Prostate gland (tissue), 2 donors: ENCODE measurements at regions not wholly inside any gene's neighbourhood (a gene's known extent, or its start where the extent isn't known, plus 50 kb on each side); places are given as distances from the start of the nearest gene placed in this dataset.
"Not testable (repeated sequence)": the region's sequence is repeated elsewhere in the genome, so short reads cannot be mapped to it uniquely, and the experiment has no call there.

ENCODE experiments used
- CTCF ChIP-seq, 4 experiments: fragments of 200-600 bp in 2 of 4; fragments of 450-650 bp in 2 of 4; sonication (generic) in 2 of 4; IDR thresholded peaks; 1 replicate in 3 of 4; 2 replicates in 1 of 4; pipeline ENCODE4 v1.5.1; 2016 to 2019; ENCODE audit warnings: antibody characterized with exemption in 4 of 4, mild to moderate bottlenecking in 2 of 4, moderate library complexity in 2 of 4
- POLR2AphosphoS5 ChIP-seq: sonication (generic); formaldehyde crosslinking; IDR thresholded peaks from one replicate; pipeline ENCODE4 v1.6.1; 2017; ENCODE audit warnings: antibody characterized with exemption

DNA sequence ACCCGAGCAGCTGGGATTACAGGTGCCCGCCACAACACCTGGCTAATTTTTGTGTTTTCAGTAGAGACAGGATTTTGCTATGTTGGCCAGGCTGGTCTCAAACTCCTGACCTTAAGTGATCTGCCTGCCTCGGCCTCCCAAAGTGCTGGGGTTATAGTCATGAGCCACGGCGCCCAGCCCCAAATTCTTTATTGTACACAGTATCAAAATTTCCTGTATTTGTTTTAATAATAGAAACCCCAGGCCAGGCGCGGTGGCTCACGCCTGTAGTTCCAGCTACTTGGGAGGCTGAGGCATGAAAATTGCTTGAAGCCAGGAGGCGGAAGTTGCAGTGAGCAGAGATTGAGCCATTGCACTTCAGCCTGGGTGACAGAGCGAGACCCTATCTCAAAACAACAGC is 266.3 kb upstream of the TPK1 start:
- not testable (repeated sequence) for TF ChIP-seq CTCF (IDR thresholded peaks at IDR 0.05); POLR2AphosphoS5
